GM12875 (cell line): ENCODE measurements at regions not wholly inside any gene's neighbourhood (a gene's known extent, or its start where the extent isn't known, plus 50 kb on each side); places are given as distances from the start of the nearest gene placed in this dataset.

Experiments used
- H3K4me3 ChIP-seq: one replicate; pipeline ENCODE4 v1.5.1; 2011; ENCODE audit warnings: low read depth, low read length, control low read depth
- CTCF ChIP-seq: IDR thresholded peaks from 2 replicates; pipeline ENCODE4 v1.5.1; 2011; ENCODE audit warnings: low read depth, mild to moderate bottlenecking, control low read depth, inconsistent platforms, low read length, moderate library complexity, borderline replicate concordance; ENCODE audit not compliant: insufficient read depth

- no peak overlapping the region for H3K4me3 ChIP-seq
- TF ChIP-seq CTCF = no peak
Observed at GRCh38 chr5:27906481-27906880, 868.1 kb upstream of the CDH9 start.

- no peak overlapping the region for H3K4me3 ChIP-seq
- TF ChIP-seq CTCF = no peak
Observed at GRCh38 chr5:27900761-27901160, 862.4 kb upstream of the CDH9 start.

GRCh38 chr5:27876071-27876470 lies 837.7 kb upstream of the CDH9 start:
- no peak for TF ChIP-seq CTCF
- no peak overlapping the region for H3K4me3 ChIP-seq

- no peak overlapping the region for H3K4me3 ChIP-seq
- no peak for TF ChIP-seq CTCF
Observed at GRCh38 chr5:27875148-27875547, 836.8 kb upstream of the CDH9 start.

GRCh38 chr5:27868292-27868691 lies 829.9 kb upstream of the CDH9 start:
- H3K4me3 ChIP-seq = no peak overlapping the region
- no peak for TF ChIP-seq CTCF

GRCh38 chr5:27855491-27855890 lies 817.1 kb upstream of the CDH9 start:
- no peak for TF ChIP-seq CTCF
- H3K4me3 ChIP-seq = no peak overlapping the region

- no peak for TF ChIP-seq CTCF
- no peak overlapping the region for H3K4me3 ChIP-seq
Observed at GRCh38 chr5:27854243-27854852, 816.0 kb upstream of the CDH9 start.
